ENCODE measurements at regions not wholly inside any gene's neighbourhood (a gene's known extent, or its start where the extent isn't known, plus 50 kb on each side); places are given as distances from the start of the nearest gene placed in this dataset.

- DNase-seq (ENCODE audit: low spot score), result no peak
Observed at GRCh38 chr2:221225752-221226151, 346.4 kb downstream of the EPHA4 start.

DNA sequence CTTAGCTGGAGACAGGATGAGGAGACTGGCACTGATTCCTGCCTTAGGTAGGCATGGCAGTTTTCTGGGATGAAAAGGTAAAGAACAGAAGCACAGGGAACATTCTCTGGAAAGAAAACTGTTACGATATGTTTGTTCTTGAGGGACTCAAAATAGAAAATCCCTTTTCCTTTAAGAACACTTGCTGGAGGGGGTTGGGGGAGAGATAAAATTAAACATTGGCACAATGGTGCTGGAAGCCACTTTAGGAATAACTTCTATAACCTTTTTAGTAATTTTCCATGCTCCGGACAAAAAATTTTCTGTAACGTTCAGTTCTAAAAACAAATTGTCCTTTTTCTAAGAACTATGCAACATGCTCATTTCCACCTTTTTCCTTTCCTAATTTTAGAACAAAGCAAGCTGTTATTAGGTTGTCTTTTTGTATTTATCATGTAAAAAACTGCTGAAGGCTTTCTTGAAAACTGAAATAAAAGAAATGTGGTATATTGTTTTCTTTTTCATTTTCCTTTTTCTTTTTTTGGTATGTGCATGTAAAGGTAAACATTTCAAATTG is 343.8 kb downstream of the EPHA4 start:
- DNase-seq (ENCODE audit: low spot score), result no peak

DNA sequence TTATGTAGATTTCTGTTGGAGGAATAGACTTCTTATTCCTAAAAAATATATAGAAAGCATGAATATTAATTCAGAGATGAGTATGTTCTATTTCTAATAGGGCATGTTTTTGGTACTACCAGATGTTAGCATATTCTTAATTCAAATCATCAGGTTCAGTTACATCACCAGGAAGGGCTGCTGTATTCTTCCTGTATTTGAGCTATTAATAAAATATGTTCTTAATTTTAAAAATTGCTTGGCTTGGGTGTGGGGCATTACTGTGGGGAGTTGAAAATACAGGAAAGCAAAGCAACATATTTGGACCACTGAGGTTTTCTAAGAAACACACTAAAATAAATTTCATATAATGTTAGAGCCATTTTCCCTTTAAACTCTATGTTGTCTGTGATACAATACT is 343.0 kb downstream of the EPHA4 start:
- no peak for DNase-seq (ENCODE audit: low spot score)

GRCh38 chr2:221231511-221231910 is 340.6 kb downstream of the EPHA4 start:
- no peak for DNase-seq (ENCODE audit: low spot score)

- no peak for DNase-seq (ENCODE audit: low spot score)
Observed at GRCh38 chr2:221235941-221236340, 336.2 kb downstream of the EPHA4 start.

GRCh38 chr2:221241072-221241471 is 331.0 kb downstream of the EPHA4 start:
- DNase-seq (ENCODE audit: low spot score), result no peak

- no peak for DNase-seq (ENCODE audit: low spot score)
Observed at GRCh38 chr2:221243771-221244170, 328.3 kb downstream of the EPHA4 start.

DNA sequence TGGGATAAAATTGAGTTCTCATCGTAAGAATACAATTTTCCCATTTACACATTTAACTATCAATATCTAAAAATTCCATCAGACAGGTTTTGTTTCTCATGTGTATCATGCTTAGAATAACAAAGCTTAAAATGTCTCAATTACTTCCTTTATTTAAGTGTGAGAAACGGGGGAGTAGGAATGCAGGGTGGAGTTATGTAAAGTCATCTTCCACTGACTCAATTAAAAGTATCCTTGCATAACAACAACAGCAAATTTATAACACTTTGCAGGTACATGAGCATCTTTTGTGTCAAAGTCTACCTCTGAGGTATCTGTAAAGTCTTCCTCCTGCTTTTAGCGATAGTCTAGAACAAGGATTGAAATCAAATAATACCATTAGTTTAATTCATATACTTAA is 327.1 kb downstream of the EPHA4 start:
- DNase-seq (ENCODE audit: low spot score), result no peak

DNA sequence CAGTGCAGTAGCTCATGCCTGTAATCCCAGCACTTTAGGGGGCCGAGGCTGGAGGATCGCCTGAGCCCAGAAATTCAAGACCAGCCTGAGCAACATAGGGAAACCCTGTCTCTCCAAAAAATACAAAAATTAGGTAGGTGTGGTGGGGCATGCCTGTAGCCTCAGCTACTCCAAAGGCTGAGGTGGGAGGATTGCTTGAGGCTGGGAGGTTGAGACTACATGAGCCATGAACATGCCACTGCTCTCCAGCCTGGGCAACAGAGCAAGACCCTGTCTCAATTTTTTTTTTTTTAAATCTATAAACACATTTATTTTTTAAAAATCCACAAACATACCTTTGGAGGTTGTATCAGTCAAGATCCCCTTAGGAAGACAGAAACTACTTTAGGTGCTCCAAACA is 326.3 kb downstream of the EPHA4 start:
- no peak for DNase-seq (ENCODE audit: low spot score)

- peak; percentile 15 for DNase-seq (ENCODE audit: low spot score)
Observed at GRCh38 chr2:221254299-221254698, 317.8 kb downstream of the EPHA4 start.

DNA sequence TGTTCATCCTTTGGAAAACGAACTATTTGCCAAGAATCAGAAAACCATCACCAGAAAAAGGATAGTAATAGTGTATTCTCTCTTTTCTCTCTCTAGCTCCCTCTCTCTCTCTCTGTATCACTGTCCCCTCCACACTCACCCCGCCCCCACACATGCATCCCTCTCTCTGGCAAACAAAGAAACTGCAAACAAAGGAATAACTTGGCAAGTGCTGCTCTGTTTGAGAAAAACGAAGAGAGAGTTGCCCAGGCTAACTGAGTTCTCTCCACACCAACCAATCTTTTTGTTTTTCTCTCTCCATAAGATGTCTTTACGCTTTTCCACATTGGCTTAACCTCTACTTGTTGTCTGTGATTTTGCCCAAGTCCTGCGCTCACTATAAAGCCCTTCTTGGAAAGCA is 316.2 kb downstream of the EPHA4 start:
- peak; percentile 45 for DNase-seq (ENCODE audit: low spot score)

- no peak for DNase-seq (ENCODE audit: low spot score)
Observed at GRCh38 chr2:221258464-221258863, 313.6 kb downstream of the EPHA4 start.

- no peak for DNase-seq (ENCODE audit: low spot score)
Observed at GRCh38 chr2:221262651-221263050, 309.5 kb downstream of the EPHA4 start.

GRCh38 chr2:221263573-221263972 is 308.5 kb downstream of the EPHA4 start:
- no peak for DNase-seq (ENCODE audit: low spot score)

- no peak for DNase-seq (ENCODE audit: low spot score)
Observed at GRCh38 chr2:221264318-221264717, 307.8 kb downstream of the EPHA4 start.

- DNase-seq (ENCODE audit: low spot score), result no peak
Observed at GRCh38 chr2:221267773-221268425, 304.2 kb downstream of the EPHA4 start.

- DNase-seq (ENCODE audit: low spot score), result no peak
Observed at GRCh38 chr2:221268631-221269030, 303.5 kb downstream of the EPHA4 start.

DNA sequence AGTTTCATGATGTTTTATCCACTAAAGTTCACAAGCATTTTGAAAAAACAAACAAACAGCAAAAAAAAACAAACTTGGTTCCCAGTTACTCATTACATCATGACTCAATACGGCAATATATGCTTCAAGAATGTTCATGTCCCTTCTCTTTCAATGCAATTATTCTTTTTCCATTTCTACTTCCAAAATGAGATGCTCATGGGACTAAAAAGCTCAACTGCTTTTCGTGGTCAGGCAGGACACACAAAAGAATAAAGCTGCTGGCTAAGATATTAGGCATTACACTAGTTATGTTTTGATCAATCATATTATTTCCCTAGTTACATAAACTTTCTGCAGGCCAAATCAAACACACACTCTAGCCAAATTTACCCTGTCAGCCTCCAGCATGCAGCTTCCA is 301.3 kb downstream of the EPHA4 start:
- no peak for DNase-seq (ENCODE audit: low spot score)

GRCh38 chr2:221272729-221273128 is 299.4 kb downstream of the EPHA4 start:
- DNase-seq (ENCODE audit: low spot score), result no peak

DNA sequence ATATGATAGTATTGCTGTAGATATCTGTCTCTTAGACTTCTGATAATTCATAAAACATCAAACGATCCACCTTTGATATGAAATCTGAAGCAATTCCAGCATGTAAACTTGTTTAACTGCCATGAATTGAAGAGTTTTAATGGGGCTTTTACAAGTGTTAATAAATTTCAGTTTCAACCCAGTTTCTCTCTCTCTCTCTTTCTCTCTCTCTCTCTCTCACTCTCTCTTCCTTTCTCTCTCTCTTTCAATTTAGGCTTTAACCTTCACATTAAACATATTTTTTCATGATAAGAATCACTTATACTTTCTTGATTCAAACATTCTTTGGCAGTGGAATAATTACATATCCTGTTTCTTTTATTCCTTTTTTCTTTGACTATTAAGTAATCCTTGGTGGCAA is 296.1 kb downstream of the EPHA4 start:
- no peak for DNase-seq (ENCODE audit: low spot score)

- no peak for DNase-seq (ENCODE audit: low spot score)
Observed at GRCh38 chr2:221276601-221277000, 295.5 kb downstream of the EPHA4 start.

GRCh38 chr2:221282386-221282785 is 289.7 kb downstream of the EPHA4 start:
- DNase-seq (ENCODE audit: low spot score), result no peak

- DNase-seq (ENCODE audit: low spot score), result no peak
Observed at GRCh38 chr2:221283896-221284545, 288.1 kb downstream of the EPHA4 start.

- DNase-seq (ENCODE audit: low spot score), result no peak
Observed at GRCh38 chr2:221285148-221285547, 287.0 kb downstream of the EPHA4 start.

Measured in iPS-NIHi11 (cell line).